ENCODE measurements at regions not wholly inside any gene's neighbourhood (a gene's known extent, or its start where the extent isn't known, plus 50 kb on each side); places are given as distances from the start of the nearest gene placed in this dataset.
"Not testable (repeated sequence)": the region's sequence is repeated elsewhere in the genome, so short reads cannot be mapped to it uniquely, and the experiment has no call there.

GRCh38 chr9:2427120-2427891, 194.3 kb upstream of the VLDLR start:
- Histone ChIP-seq H3K79me2 (ENCODE audit: control insufficient read depth, insufficient read depth, low read length) (no peaks in the 10 kb centered on the region), H2AFZ (ENCODE audit: low read length) (no peak overlapping the region), H3K27me3 (ENCODE audit: control insufficient read depth, insufficient read depth, low read length) (no peaks in the 10 kb centered on the region), H3K9me3 (ENCODE audit: control insufficient read depth, insufficient read depth, low read depth, low read length) (no peaks in the 10 kb centered on the region), H3K9ac (ENCODE audit: insufficient read depth, low read length) (no peak overlapping the region), H4K20me1 (ENCODE audit: control insufficient read depth, extremely low read depth, insufficient read depth, low read length) (no peaks in the 10 kb centered on the region), H3K4me3 (replicated peaks in 1 of 4; ENCODE audit: control extremely low read depth in 1 of 4, insufficient read depth in 1 of 4, low read depth in 3 of 4, low read length in 4 of 4) (no peak overlapping the region), H3K4me1 (ENCODE audit: control insufficient read depth, extremely low read depth, insufficient read depth, low read length) (no peaks in the 10 kb centered on the region), H3K27ac (ENCODE audit: insufficient read depth, low read length) (no peak overlapping the region), H3K36me3 (ENCODE audit: control insufficient read depth, insufficient read depth, low read length) (no peaks in the 10 kb centered on the region), H3K4me2 (ENCODE audit: extremely low read depth, insufficient read depth, low read length) (no peak overlapping the region)
- TF ChIP-seq CTCF (conservative IDR thresholded peaks at IDR 0.05 in 1 of 2, IDR thresholded peaks at IDR 0.05 in 1 of 2; ENCODE audit: low read depth in 1 of 2, low read length in 2 of 2) (no peak), EZH2 (IDR thresholded peaks at IDR 0.05; ENCODE audit: low read length, missing control alignments) (no peak)
- no peak for DNase-seq (ENCODE audit: low read depth in 2 of 2)

GRCh38 chr9:2439957-2440356, 181.6 kb upstream of the VLDLR start:
- no peaks in the 10 kb centered on the region for H3K9me3 ChIP-seq (ENCODE audit: control insufficient read depth, insufficient read depth, low read depth, low read length)
- TF ChIP-seq EZH2 (IDR thresholded peaks at IDR 0.05; ENCODE audit: low read length, missing control alignments), result no peak
- TF ChIP-seq CTCF (conservative IDR thresholded peaks at IDR 0.05 in 1 of 2, IDR thresholded peaks at IDR 0.05 in 1 of 2; ENCODE audit: low read depth in 1 of 2, low read length in 2 of 2), result no peak
- H3K27me3 ChIP-seq (ENCODE audit: control insufficient read depth, insufficient read depth, low read length), result no peaks in the 10 kb centered on the region
- no peaks in the 10 kb centered on the region for H4K20me1 ChIP-seq (ENCODE audit: control insufficient read depth, extremely low read depth, insufficient read depth, low read length)
- H3K79me2 ChIP-seq (ENCODE audit: control insufficient read depth, insufficient read depth, low read length), result no peaks in the 10 kb centered on the region
- DNase-seq (ENCODE audit: low read depth in 2 of 2), result no peak
- H3K4me3 ChIP-seq (replicated peaks in 1 of 4; ENCODE audit: control extremely low read depth in 1 of 4, insufficient read depth in 1 of 4, low read depth in 3 of 4, low read length in 4 of 4), result no peak overlapping the region
- H3K36me3 ChIP-seq (ENCODE audit: control insufficient read depth, insufficient read depth, low read length), result no peaks in the 10 kb centered on the region
- H3K27ac ChIP-seq (ENCODE audit: insufficient read depth, low read length), result no peak overlapping the region
- no peak overlapping the region for H3K4me2 ChIP-seq (ENCODE audit: extremely low read depth, insufficient read depth, low read length)
- no peak overlapping the region for H2AFZ ChIP-seq (ENCODE audit: low read length)
- H3K4me1 ChIP-seq (ENCODE audit: control insufficient read depth, extremely low read depth, insufficient read depth, low read length), result no peaks in the 10 kb centered on the region
- H3K9ac ChIP-seq (ENCODE audit: insufficient read depth, low read length), result no peak overlapping the region

- H2AFZ ChIP-seq (ENCODE audit: low read length); H3K4me1 ChIP-seq (ENCODE audit: control insufficient read depth, extremely low read depth, insufficient read depth, low read length); H3K79me2 ChIP-seq (ENCODE audit: control insufficient read depth, insufficient read depth, low read length); H3K4me3 ChIP-seq (replicated peaks in 1 of 4; ENCODE audit: control extremely low read depth in 1 of 4, insufficient read depth in 1 of 4, low read depth in 3 of 4, low read length in 4 of 4); H3K36me3 ChIP-seq (ENCODE audit: control insufficient read depth, insufficient read depth, low read length); H3K4me2 ChIP-seq (ENCODE audit: extremely low read depth, insufficient read depth, low read length); H4K20me1 ChIP-seq (ENCODE audit: control insufficient read depth, extremely low read depth, insufficient read depth, low read length); H3K27ac ChIP-seq (ENCODE audit: insufficient read depth, low read length); DNase-seq (ENCODE audit: low read depth in 2 of 2); H3K9me3 ChIP-seq (ENCODE audit: control insufficient read depth, insufficient read depth, low read depth, low read length); H3K27me3 ChIP-seq (ENCODE audit: control insufficient read depth, insufficient read depth, low read length); H3K9ac ChIP-seq (ENCODE audit: insufficient read depth, low read length): not testable (repeated sequence)
Measured at GRCh38 chr9:2443933-2444332, 177.7 kb upstream of the VLDLR start.

Data from fibroblast of lung (primary cell).